ENCODE measurements at regions not wholly inside any gene's neighbourhood (a gene's known extent, or its start where the extent isn't known, plus 50 kb on each side); places are given as distances from the start of the nearest gene placed in this dataset.

GRCh38 chr2:5330961-5331360 is 361.2 kb upstream of the SOX11 start:
- no peak for TF ChIP-seq POLR2AphosphoS5 (IDR thresholded peaks at IDR 0.05; ENCODE audit: low read depth, low read length)
- no peak for TF ChIP-seq REST (IDR thresholded peaks at IDR 0.05; ENCODE audit: insufficient read depth in 1 of 2, low read depth in 2 of 2, low read length in 2 of 2)
